HUES6 (cell line): ENCODE measurements at regions not wholly inside any gene's neighbourhood (a gene's known extent, or its start where the extent isn't known, plus 50 kb on each side); places are given as distances from the start of the nearest gene placed in this dataset.

Experiments
- H3K27ac ChIP-seq: 2 replicates; pipeline ENCODE4 v1.7.0; 2013; ENCODE audit warnings: low read depth, mild to moderate bottlenecking, low read length, inconsistent platforms
- H3K27me3 ChIP-seq: 2 replicates; pipeline ENCODE4 v1.6.1; 2013; ENCODE audit warnings: low read length; ENCODE audit not compliant: control insufficient read depth, insufficient read depth
- H3K36me3 ChIP-seq: 2 replicates; pipeline ENCODE4 v1.6.1; 2013; ENCODE audit warnings: low read length; ENCODE audit not compliant: control insufficient read depth, insufficient read depth
- H3K4me1 ChIP-seq: 2 replicates; pipeline ENCODE4 v1.6.1; 2013; ENCODE audit warnings: low read length; ENCODE audit not compliant: control insufficient read depth, insufficient read depth
- H3K4me3 ChIP-seq: 2 replicates; pipeline ENCODE4 v1.5.1; 2013; ENCODE audit warnings: low read depth, low read length
- H3K9ac ChIP-seq: one replicate; pipeline ENCODE4 v1.6.1; 2013; ENCODE audit warnings: mild to moderate bottlenecking, low read length
- H3K9me3 ChIP-seq: 2 replicates; pipeline ENCODE4 v1.6.1; 2013; ENCODE audit warnings: low read depth, low read length; ENCODE audit not compliant: control insufficient read depth, insufficient read depth

GRCh38 chr18:78709261-78709809, 270.3 kb upstream of the SALL3 start:
- no peak overlapping the region for H3K9ac ChIP-seq
- no peaks in the 10 kb centered on the region for H3K36me3 ChIP-seq
- H3K4me1 ChIP-seq, result no peaks in the 10 kb centered on the region
- no peak overlapping the region for H3K27ac ChIP-seq
- peaks cover 7% of the 10 kb centered on the region; the same call in 1 of the 2 replicates for H3K9me3 ChIP-seq
- no peaks in the 10 kb centered on the region for H3K27me3 ChIP-seq
- no peak overlapping the region for H3K4me3 ChIP-seq

- Histone ChIP-seq H3K9me3 (peaks cover 7% of the 10 kb centered on the region; the same call in 1 of the 2 replicates), H3K36me3 (no peaks in the 10 kb centered on the region), H3K27me3 (no peaks in the 10 kb centered on the region), H3K27ac (no peak overlapping the region), H3K9ac (no peak overlapping the region), H3K4me1 (no peaks in the 10 kb centered on the region), H3K4me3 (no peak overlapping the region)
These were observed 268.3 kb upstream of the SALL3 start for GRCh38 chr18:78711316-78711715.

GRCh38 chr18:78711971-78712370, 267.6 kb upstream of the SALL3 start:
- Histone ChIP-seq H3K4me3 (no peak overlapping the region), H3K4me1 (no peaks in the 10 kb centered on the region), H3K9me3 (peaks cover 7% of the 10 kb centered on the region; the same call in 1 of the 2 replicates), H3K27ac (no peak overlapping the region), H3K9ac (no peak overlapping the region), H3K36me3 (no peaks in the 10 kb centered on the region), H3K27me3 (no peaks in the 10 kb centered on the region)

GRCh38 chr18:78713069-78713468, 266.5 kb upstream of the SALL3 start:
- H3K9me3 ChIP-seq, result peaks cover 7% of the 10 kb centered on the region; the same call in 1 of the 2 replicates

GRCh38 chr18:78713726-78714125, 265.9 kb upstream of the SALL3 start:
- H3K27me3 ChIP-seq, result no peaks in the 10 kb centered on the region
- no peaks in the 10 kb centered on the region for H3K4me1 ChIP-seq
- H3K4me3 ChIP-seq, result no peak overlapping the region
- H3K9me3 ChIP-seq, result 0 out of 2 replicates have a peak, but pooled peaks cover 2% of the 10 kb centered on the region
- H3K36me3 ChIP-seq, result no peaks in the 10 kb centered on the region
- no peak overlapping the region for H3K27ac ChIP-seq
- H3K9ac ChIP-seq, result no peak overlapping the region

More at GRCh38 chr18:78713069-78713468, 266.5 kb upstream of the SALL3 start:
- Histone ChIP-seq H3K4me3 (no peak overlapping the region), H3K36me3 (no peaks in the 10 kb centered on the region), H3K27me3 (no peaks in the 10 kb centered on the region), H3K9ac (no peak overlapping the region), H3K27ac (no peak overlapping the region), H3K4me1 (no peaks in the 10 kb centered on the region)

- H3K9me3 ChIP-seq, result peaks cover 2% of the 10 kb centered on the region; the same call in 1 of the 2 replicates
- no peak overlapping the region for H3K4me3 ChIP-seq
- 0 out of 2 replicates have a peak, but pooled peaks cover 4% of the 10 kb centered on the region for H3K27me3 ChIP-seq
- peaks cover 6% of the 10 kb centered on the region for H3K4me1 ChIP-seq
- no peaks in the 10 kb centered on the region for H3K36me3 ChIP-seq
- no peak overlapping the region for H3K9ac ChIP-seq
- H3K27ac ChIP-seq, result no peak overlapping the region
These were observed 263.6 kb upstream of the SALL3 start for GRCh38 chr18:78716022-78716421.

GRCh38 chr18:78716581-78716980, 263.0 kb upstream of the SALL3 start:
- H3K36me3 ChIP-seq, result no peaks in the 10 kb centered on the region
- peaks cover 12% of the 10 kb centered on the region for H3K4me1 ChIP-seq
- H3K4me3 ChIP-seq, result no peak overlapping the region
- H3K27ac ChIP-seq, result no peak overlapping the region
- 0 out of 2 replicates have a peak, but pooled peaks cover 4% of the 10 kb centered on the region for H3K27me3 ChIP-seq
- no peak overlapping the region for H3K9ac ChIP-seq
- peaks cover 2% of the 10 kb centered on the region; the same call in 1 of the 2 replicates for H3K9me3 ChIP-seq

GRCh38 chr18:78717051-78717765, 262.4 kb upstream of the SALL3 start:
- H3K27me3 ChIP-seq, result 0 out of 2 replicates have a peak, but pooled peaks cover 4% of the 10 kb centered on the region
- peaks cover 2% of the 10 kb centered on the region; the same call in 1 of the 2 replicates for H3K9me3 ChIP-seq
- no peak overlapping the region for H3K4me3 ChIP-seq
- H3K4me1 ChIP-seq, result peaks cover 18% of the 10 kb centered on the region
- no peak overlapping the region for H3K9ac ChIP-seq
- no peak overlapping the region for H3K27ac ChIP-seq
- no peaks in the 10 kb centered on the region for H3K36me3 ChIP-seq

- H3K27me3 ChIP-seq, result 0 out of 2 replicates have a peak, but pooled peaks cover 4% of the 10 kb centered on the region
- H3K36me3 ChIP-seq, result no peaks in the 10 kb centered on the region
These were observed 261.9 kb upstream of the SALL3 start for GRCh38 chr18:78717766-78718150.

GRCh38 chr18:78719821-78720220, 259.8 kb upstream of the SALL3 start:
- peaks cover 2% of the 10 kb centered on the region; the same call in 1 of the 2 replicates for H3K9me3 ChIP-seq
- no peak overlapping the region for H3K9ac ChIP-seq
- H3K27ac ChIP-seq, result no peak overlapping the region
- H3K4me3 ChIP-seq, result no peak overlapping the region
- peaks cover 41% of the 10 kb centered on the region for H3K4me1 ChIP-seq
- no peaks in the 10 kb centered on the region for H3K36me3 ChIP-seq
- H3K27me3 ChIP-seq, result 0 out of 2 replicates have a peak, but pooled peaks cover 4% of the 10 kb centered on the region

More at GRCh38 chr18:78717766-78718150, 261.9 kb upstream of the SALL3 start:
- Histone ChIP-seq H3K4me3 (no peak overlapping the region), H3K4me1 (peaks cover 23% of the 10 kb centered on the region), H3K27ac (no peak overlapping the region), H3K9ac (no peak overlapping the region), H3K9me3 (peaks cover 2% of the 10 kb centered on the region; the same call in 1 of the 2 replicates)
